ENCODE measurements at regions not wholly inside any gene's neighbourhood (a gene's known extent, or its start where the extent isn't known, plus 50 kb on each side); places are given as distances from the start of the nearest gene placed in this dataset.

GRCh38 chr5:74418709-74419108 lies 221.8 kb downstream of the ENC1 start:
- no peak for TF ChIP-seq CTCF (IDR thresholded peaks at IDR 0.05)
- TF ChIP-seq POLR2A (IDR thresholded peaks at IDR 0.05) = no peak

All from uterus (tissue), 2 donors.